SK-N-SH (cell line): ENCODE measurements at regions not wholly inside any gene's neighbourhood (a gene's known extent, or its start where the extent isn't known, plus 50 kb on each side); places are given as distances from the start of the nearest gene placed in this dataset.

Experiments
- EP300 ChIP-seq, 2 experiments: IDR thresholded peaks; 2 replicates each; pipeline versions ENCODE4 v1.4.0 to v1.6.1; 2012; ENCODE audit warnings: borderline replicate concordance in 1 of 2, low read depth in 1 of 2, low read length in 1 of 2
- EZH2phosphoT487 ChIP-seq: fragments of 200-600 bp; sonication (generic); IDR thresholded peaks from 2 replicates; pipeline ENCODE4 v1.6.1; 2017; ENCODE audit warnings: low read depth, mixed run types, mild to moderate bottlenecking, antibody characterized with exemption, moderate library complexity, borderline replicate concordance
- GABPA ChIP-seq: IDR thresholded peaks from 2 replicates; pipeline ENCODE4 v1.4.0; 2012; ENCODE audit warnings: low read depth, mild to moderate bottlenecking
- MAX ChIP-seq: IDR thresholded peaks from 2 replicates; pipeline ENCODE4 v1.4.0; 2012; ENCODE audit warnings: low read depth
- RAD21 ChIP-seq: IDR thresholded peaks from 2 replicates; pipeline ENCODE4 v1.6.1; 2012; ENCODE audit warnings: mild to moderate bottlenecking, low read length
- REST ChIP-seq: IDR thresholded peaks from 2 replicates; pipeline ENCODE4 v1.6.1; 2012; ENCODE audit warnings: mild to moderate bottlenecking, low read depth, low read length, moderate library complexity
- RFX5 ChIP-seq: IDR thresholded peaks from 2 replicates; pipeline ENCODE4 v1.6.1; 2012; ENCODE audit warnings: mild to moderate bottlenecking, improper control_type of control experiment, low read length
- TAF1 ChIP-seq: IDR thresholded peaks from 2 replicates; pipeline ENCODE4 v1.6.1; 2012; ENCODE audit warnings: low read depth, mild to moderate bottlenecking, low read length, moderate library complexity, borderline replicate concordance
- TCF12 ChIP-seq: IDR thresholded peaks from 2 replicates; pipeline ENCODE4 v1.4.0; 2012
- TEAD4 ChIP-seq: IDR thresholded peaks from 2 replicates; pipeline ENCODE4 v1.4.0; 2012; ENCODE audit warnings: mild to moderate bottlenecking, borderline replicate concordance; ENCODE audit not compliant: insufficient read depth
- USF2 ChIP-seq: fragments of 150-350 bp; IDR thresholded peaks from 2 replicates; pipeline ENCODE4 v1.6.1; 2017; ENCODE audit warnings: antibody characterized with exemption, low read length, low read depth, borderline replicate concordance
- TF ChIP-seq, protein P1 (sequence below): fragments of 200-600 bp; sonication (generic); IDR thresholded peaks from 2 replicates; pipeline ENCODE4 v1.6.1; 2017; ENCODE audit warnings: antibody characterized with exemption, mild to moderate bottlenecking, moderate library complexity

DNA sequence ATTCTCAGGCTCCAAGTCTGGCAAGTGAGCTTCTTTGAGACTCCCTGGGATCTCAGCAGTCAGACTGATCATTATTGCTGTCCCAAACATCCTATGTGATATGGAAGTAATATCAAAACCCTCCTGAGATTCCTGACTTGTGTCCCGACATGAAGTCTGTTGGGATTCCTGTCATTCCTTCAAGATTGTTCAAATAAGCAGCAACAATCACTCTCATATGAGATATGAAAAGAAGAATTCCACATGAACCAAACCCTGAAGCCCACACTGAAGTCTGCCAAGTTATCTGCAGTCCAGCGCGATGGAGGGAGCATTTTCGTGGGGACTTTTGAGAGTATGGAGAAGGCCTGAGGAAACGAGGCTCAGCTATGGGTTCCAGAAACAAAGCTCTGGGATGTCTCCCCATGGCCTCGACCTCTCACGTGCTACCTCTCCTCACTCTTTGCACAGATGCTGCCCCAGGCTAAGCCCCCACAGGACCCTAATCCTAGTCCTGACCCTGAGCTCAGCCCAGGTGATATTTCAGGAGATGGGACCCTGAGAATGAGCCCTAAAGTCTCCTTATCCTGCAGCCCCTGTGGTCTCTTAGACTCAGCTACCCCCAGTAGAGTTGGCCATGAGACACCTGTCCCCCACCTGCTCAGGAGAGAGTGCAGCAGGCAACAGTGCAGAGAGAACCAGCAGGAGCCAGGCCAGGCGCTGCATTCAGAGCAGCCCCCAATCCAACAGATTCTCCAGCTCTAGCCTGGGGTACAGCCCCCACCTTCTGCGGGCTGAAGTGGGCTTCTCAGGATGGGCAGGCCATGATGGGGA lies 100.2 kb downstream of the GGTLC2 start:
- TF ChIP-seq EZH2phosphoT487: no peak
- TF ChIP-seq, protein P1, sequence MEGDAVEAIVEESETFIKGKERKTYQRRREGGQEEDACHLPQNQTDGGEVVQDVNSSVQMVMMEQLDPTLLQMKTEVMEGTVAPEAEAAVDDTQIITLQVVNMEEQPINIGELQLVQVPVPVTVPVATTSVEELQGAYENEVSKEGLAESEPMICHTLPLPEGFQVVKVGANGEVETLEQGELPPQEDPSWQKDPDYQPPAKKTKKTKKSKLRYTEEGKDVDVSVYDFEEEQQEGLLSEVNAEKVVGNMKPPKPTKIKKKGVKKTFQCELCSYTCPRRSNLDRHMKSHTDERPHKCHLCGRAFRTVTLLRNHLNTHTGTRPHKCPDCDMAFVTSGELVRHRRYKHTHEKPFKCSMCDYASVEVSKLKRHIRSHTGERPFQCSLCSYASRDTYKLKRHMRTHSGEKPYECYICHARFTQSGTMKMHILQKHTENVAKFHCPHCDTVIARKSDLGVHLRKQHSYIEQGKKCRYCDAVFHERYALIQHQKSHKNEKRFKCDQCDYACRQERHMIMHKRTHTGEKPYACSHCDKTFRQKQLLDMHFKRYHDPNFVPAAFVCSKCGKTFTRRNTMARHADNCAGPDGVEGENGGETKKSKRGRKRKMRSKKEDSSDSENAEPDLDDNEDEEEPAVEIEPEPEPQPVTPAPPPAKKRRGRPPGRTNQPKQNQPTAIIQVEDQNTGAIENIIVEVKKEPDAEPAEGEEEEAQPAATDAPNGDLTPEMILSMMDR: no peak
- TF ChIP-seq USF2: no peak
- no peak for TF ChIP-seq TCF12
- TF ChIP-seq REST: no peak
- TF ChIP-seq RAD21: no peak
- TF ChIP-seq TEAD4: no peak
- TF ChIP-seq MAX: no peak
- TF ChIP-seq RFX5: no peak
- TF ChIP-seq EP300 (IDR thresholded peaks at IDR 0.05; ENCODE audit: borderline replicate concordance in 1 of 2, low read depth in 1 of 2, low read length in 1 of 2): no peak
- TF ChIP-seq TAF1: no peak
- TF ChIP-seq GABPA: no peak
